ENCODE measurements at regions not wholly inside any gene's neighbourhood (a gene's known extent, or its start where the extent isn't known, plus 50 kb on each side); places are given as distances from the start of the nearest gene placed in this dataset.
"Not testable (repeated sequence)": the region's sequence is repeated elsewhere in the genome, so short reads cannot be mapped to it uniquely, and the experiment has no call there.

- DNase-seq; H3K79me2 ChIP-seq (ENCODE audit: control insufficient read depth, insufficient read depth, low read length); H4K8ac ChIP-seq (ENCODE audit: low read depth, low read length); H2AK5ac ChIP-seq (ENCODE audit: low read length); H3K4me2 ChIP-seq (ENCODE audit: low read length); H3K36me3 ChIP-seq (ENCODE audit: control insufficient read depth, insufficient read depth, low read length); H2BK5ac ChIP-seq (ENCODE audit: low read length); H3K4me3 ChIP-seq (ENCODE audit: low read length); H3K79me1 ChIP-seq (ENCODE audit: low read length); H2BK120ac ChIP-seq (ENCODE audit: low read depth, low read length); H3K23ac ChIP-seq (ENCODE audit: low read length); H4K5ac ChIP-seq (ENCODE audit: low read length); H2BK15ac ChIP-seq (replicated peaks; ENCODE audit: low read depth); H3K27ac ChIP-seq (ENCODE audit: low read depth, low read length); H3K27me3 ChIP-seq (ENCODE audit: insufficient read depth, low read length, poor library complexity); H3K18ac ChIP-seq (ENCODE audit: low read length); H3K9ac ChIP-seq (ENCODE audit: low read length); H3K4me1 ChIP-seq (ENCODE audit: control insufficient read depth, low read depth, low read length); H3K4ac ChIP-seq (ENCODE audit: low read depth, low read length); H3K56ac ChIP-seq (ENCODE audit: low read length): not testable (repeated sequence)
- no CpG with 5 or more reads among the region's 6 CpGs for WGBS (ENCODE audit: extremely low coverage, insufficient coverage, low lambda C conversion rate)
Observed at GRCh38 chr5:5831622-5832021, 409.1 kb downstream of the ICE1 start.

DNA sequence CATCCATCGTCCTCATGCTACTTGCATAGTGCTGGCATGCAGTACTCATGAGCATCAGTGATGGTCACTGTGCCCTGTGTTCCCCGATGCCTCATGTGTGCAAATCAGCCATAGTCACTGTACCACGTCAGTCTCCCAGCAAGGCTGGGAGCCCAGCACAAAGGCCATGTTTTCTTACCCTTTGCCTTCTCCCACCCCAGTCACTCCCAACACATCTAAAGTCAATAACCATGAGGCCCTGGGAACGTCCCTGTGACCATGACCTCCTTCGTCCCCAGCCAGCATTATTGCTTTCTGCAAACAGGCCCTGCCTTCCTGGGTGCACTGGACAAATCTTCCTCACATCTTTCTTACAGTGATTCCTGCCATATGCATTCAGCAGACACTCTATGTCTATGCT, 406.1 kb downstream of the ICE1 start:
- no peak overlapping the region for H3K4ac ChIP-seq (ENCODE audit: low read depth, low read length)
- no peak overlapping the region for H2BK5ac ChIP-seq (ENCODE audit: low read length)
- H4K5ac ChIP-seq (ENCODE audit: low read length) = no peak overlapping the region
- no peak overlapping the region for H2BK120ac ChIP-seq (ENCODE audit: low read depth, low read length)
- no peak overlapping the region for H3K27ac ChIP-seq (ENCODE audit: low read depth, low read length)
- no peak overlapping the region for H4K8ac ChIP-seq (ENCODE audit: low read depth, low read length)
- no peaks in the 10 kb centered on the region for H3K36me3 ChIP-seq (ENCODE audit: control insufficient read depth, insufficient read depth, low read length)
- H3K27me3 ChIP-seq (ENCODE audit: insufficient read depth, low read length, poor library complexity) = no peaks in the 10 kb centered on the region
- H3K79me1 ChIP-seq (ENCODE audit: low read length) = no peaks in the 10 kb centered on the region
- H3K4me3 ChIP-seq (ENCODE audit: low read length) = no peak overlapping the region
- no peak overlapping the region for H3K9ac ChIP-seq (ENCODE audit: low read length)
- no peak overlapping the region for H2BK15ac ChIP-seq (replicated peaks; ENCODE audit: low read depth)
- WGBS (ENCODE audit: extremely low coverage, insufficient coverage, low lambda C conversion rate) = no CpG with 5 or more reads among the region's 5 CpGs
- H3K4me2 ChIP-seq (ENCODE audit: low read length) = no peak overlapping the region
- no peak overlapping the region for H3K23ac ChIP-seq (ENCODE audit: low read length)
- H3K56ac ChIP-seq (ENCODE audit: low read length) = no peak overlapping the region
- no peak overlapping the region for H2AK5ac ChIP-seq (ENCODE audit: low read length)
- H3K79me2 ChIP-seq (ENCODE audit: control insufficient read depth, insufficient read depth, low read length) = no peaks in the 10 kb centered on the region
- H3K18ac ChIP-seq (ENCODE audit: low read length) = no peak overlapping the region
- no peak for DNase-seq
- no peaks in the 10 kb centered on the region for H3K4me1 ChIP-seq (ENCODE audit: control insufficient read depth, low read depth, low read length)

GRCh38 chr5:5826911-5827310, 404.4 kb downstream of the ICE1 start:
- Histone ChIP-seq H3K36me3 (ENCODE audit: control insufficient read depth, insufficient read depth, low read length) (no peaks in the 10 kb centered on the region), H3K27me3 (ENCODE audit: insufficient read depth, low read length, poor library complexity) (no peaks in the 10 kb centered on the region), H3K27ac (ENCODE audit: low read depth, low read length) (no peak overlapping the region), H3K56ac (ENCODE audit: low read length) (no peak overlapping the region), H3K4me1 (ENCODE audit: control insufficient read depth, low read depth, low read length) (no peaks in the 10 kb centered on the region), H3K4me2 (ENCODE audit: low read length) (no peak overlapping the region), H3K18ac (ENCODE audit: low read length) (no peak overlapping the region), H2AK5ac (ENCODE audit: low read length) (no peak overlapping the region), H2BK5ac (ENCODE audit: low read length) (no peak overlapping the region), H2BK120ac (ENCODE audit: low read depth, low read length) (no peak overlapping the region), H4K8ac (ENCODE audit: low read depth, low read length) (no peak overlapping the region), H2BK15ac (replicated peaks; ENCODE audit: low read depth) (no peak overlapping the region), H3K4ac (ENCODE audit: low read depth, low read length) (no peak overlapping the region), H3K79me1 (ENCODE audit: low read length) (no peaks in the 10 kb centered on the region), H4K5ac (ENCODE audit: low read length) (no peak overlapping the region), H3K79me2 (ENCODE audit: control insufficient read depth, insufficient read depth, low read length) (no peaks in the 10 kb centered on the region), H3K9ac (ENCODE audit: low read length) (no peak overlapping the region), H3K23ac (ENCODE audit: low read length) (no peak overlapping the region), H3K4me3 (ENCODE audit: low read length) (no peak overlapping the region)
- peak; percentile 18 for DNase-seq
- no CpG with 5 or more reads among the region's 6 CpGs for WGBS (ENCODE audit: extremely low coverage, insufficient coverage, low lambda C conversion rate)

DNA sequence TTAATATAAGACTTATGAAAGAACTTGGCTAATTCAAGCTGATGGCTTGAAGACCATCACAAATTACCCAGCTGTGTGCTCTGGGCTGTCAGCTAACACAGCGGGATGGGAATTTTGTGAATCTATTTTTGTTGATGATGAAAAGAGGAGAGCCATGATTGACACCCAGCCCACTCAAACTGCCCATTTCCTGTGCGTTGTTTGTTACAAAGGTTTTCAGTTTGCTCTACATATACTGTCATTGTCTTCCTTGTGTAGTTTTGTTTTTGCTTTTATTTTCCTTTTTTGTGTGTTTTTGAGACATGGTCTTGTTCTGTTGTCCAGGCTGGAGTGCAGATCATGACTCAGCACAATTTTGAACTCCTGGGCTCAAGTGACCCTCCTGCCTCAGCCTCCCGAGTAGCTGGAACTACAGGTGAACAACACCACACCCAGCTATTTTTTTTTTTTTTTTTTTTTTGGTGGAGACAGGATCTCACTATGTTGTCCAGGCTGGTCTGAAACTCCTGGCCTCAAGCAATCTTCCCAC, 400.3 kb downstream of the ICE1 start:
- DNase-seq = no peak
- H3K79me1 ChIP-seq (ENCODE audit: low read length) = no peaks in the 10 kb centered on the region
- no CpG with 5 or more reads among the region's 3 CpGs for WGBS (ENCODE audit: extremely low coverage, insufficient coverage, low lambda C conversion rate)
- no peak overlapping the region for H4K8ac ChIP-seq (ENCODE audit: low read depth, low read length)
- no peak overlapping the region for H3K9ac ChIP-seq (ENCODE audit: low read length)
- no peaks in the 10 kb centered on the region for H3K36me3 ChIP-seq (ENCODE audit: control insufficient read depth, insufficient read depth, low read length)
- no peak overlapping the region for H2AK5ac ChIP-seq (ENCODE audit: low read length)
- no peak overlapping the region for H3K27ac ChIP-seq (ENCODE audit: low read depth, low read length)
- no peak overlapping the region for H2BK120ac ChIP-seq (ENCODE audit: low read depth, low read length)
- no peak overlapping the region for H3K23ac ChIP-seq (ENCODE audit: low read length)
- H3K4ac ChIP-seq (ENCODE audit: low read depth, low read length) = no peak overlapping the region
- H2BK5ac ChIP-seq (ENCODE audit: low read length) = no peak overlapping the region
- H3K79me2 ChIP-seq (ENCODE audit: control insufficient read depth, insufficient read depth, low read length) = no peaks in the 10 kb centered on the region
- no peak overlapping the region for H4K5ac ChIP-seq (ENCODE audit: low read length)
- no peak overlapping the region for H3K56ac ChIP-seq (ENCODE audit: low read length)
- no peak overlapping the region for H2BK15ac ChIP-seq (replicated peaks; ENCODE audit: low read depth)
- no peaks in the 10 kb centered on the region for H3K27me3 ChIP-seq (ENCODE audit: insufficient read depth, low read length, poor library complexity)
- no peak overlapping the region for H3K18ac ChIP-seq (ENCODE audit: low read length)
- no peak overlapping the region for H3K4me2 ChIP-seq (ENCODE audit: low read length)
- H3K4me3 ChIP-seq (ENCODE audit: low read length) = no peak overlapping the region
- no peaks in the 10 kb centered on the region for H3K4me1 ChIP-seq (ENCODE audit: control insufficient read depth, low read depth, low read length)

DNA sequence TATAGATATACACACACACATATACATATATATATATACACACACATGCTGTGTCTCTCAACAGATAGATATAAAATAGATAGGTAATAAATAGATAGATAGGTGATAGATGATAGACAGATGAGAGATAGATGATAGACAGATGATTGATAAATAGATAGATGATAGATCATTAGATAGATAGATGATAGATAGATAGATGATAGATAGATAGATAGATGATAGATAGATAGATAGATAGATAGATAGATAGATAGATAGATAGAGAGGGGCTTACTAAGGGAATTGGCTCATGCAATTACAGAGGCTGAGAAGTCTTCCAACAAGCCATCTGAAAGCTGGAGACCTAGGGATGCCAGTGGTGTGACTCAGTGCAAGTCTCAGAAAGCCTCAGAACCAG, 394.5 kb downstream of the ICE1 start:
- Histone ChIP-seq H4K8ac (ENCODE audit: low read depth, low read length) (no peak overlapping the region), H3K56ac (ENCODE audit: low read length) (no peak overlapping the region), H3K9ac (ENCODE audit: low read length) (no peak overlapping the region), H3K27me3 (ENCODE audit: insufficient read depth, low read length, poor library complexity) (no peaks in the 10 kb centered on the region), H3K36me3 (ENCODE audit: control insufficient read depth, insufficient read depth, low read length) (no peaks in the 10 kb centered on the region), H3K4ac (ENCODE audit: low read depth, low read length) (no peak overlapping the region), H3K27ac (ENCODE audit: low read depth, low read length) (no peak overlapping the region), H3K79me2 (ENCODE audit: control insufficient read depth, insufficient read depth, low read length) (no peaks in the 10 kb centered on the region), H3K4me1 (ENCODE audit: control insufficient read depth, low read depth, low read length) (no peaks in the 10 kb centered on the region), H3K23ac (ENCODE audit: low read length) (no peak overlapping the region), H2AK5ac (ENCODE audit: low read length) (no peak overlapping the region), H4K5ac (ENCODE audit: low read length) (no peak overlapping the region), H2BK15ac (replicated peaks; ENCODE audit: low read depth) (no peak overlapping the region), H3K4me3 (ENCODE audit: low read length) (no peak overlapping the region), H2BK5ac (ENCODE audit: low read length) (no peak overlapping the region), H3K18ac (ENCODE audit: low read length) (no peak overlapping the region), H3K4me2 (ENCODE audit: low read length) (no peak overlapping the region), H3K79me1 (ENCODE audit: low read length) (no peaks in the 10 kb centered on the region), H2BK120ac (ENCODE audit: low read depth, low read length) (no peak overlapping the region)
- DNase-seq = no peak

DNA sequence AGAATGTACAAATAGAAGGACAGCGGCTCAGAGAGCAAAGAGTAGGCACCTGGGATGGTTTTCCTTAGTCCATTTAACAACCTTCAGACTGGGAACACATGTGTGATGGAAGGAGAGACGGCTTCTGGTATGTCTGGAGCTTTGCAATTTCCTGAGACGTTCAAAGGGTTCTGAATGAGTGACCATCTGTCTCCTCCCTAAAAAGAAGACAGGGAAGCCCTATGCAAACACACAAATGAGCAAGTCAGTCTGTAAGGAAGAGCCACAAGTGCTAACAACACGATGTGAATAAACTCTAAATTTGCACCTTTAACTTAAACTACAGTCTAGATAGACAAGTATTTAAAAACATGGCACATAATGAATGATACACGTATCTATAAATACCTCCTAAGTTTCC, 391.0 kb downstream of the ICE1 start:
- DNase-seq = no peak
- Histone ChIP-seq H3K36me3 (ENCODE audit: control insufficient read depth, insufficient read depth, low read length) (no peaks in the 10 kb centered on the region), H3K23ac (ENCODE audit: low read length) (no peak overlapping the region), H4K5ac (ENCODE audit: low read length) (no peak overlapping the region), H3K79me2 (ENCODE audit: control insufficient read depth, insufficient read depth, low read length) (no peaks in the 10 kb centered on the region), H3K27me3 (ENCODE audit: insufficient read depth, low read length, poor library complexity) (no peaks in the 10 kb centered on the region), H2AK5ac (ENCODE audit: low read length) (no peak overlapping the region), H3K4me2 (ENCODE audit: low read length) (no peak overlapping the region), H2BK5ac (ENCODE audit: low read length) (no peak overlapping the region), H3K79me1 (ENCODE audit: low read length) (no peaks in the 10 kb centered on the region), H4K8ac (ENCODE audit: low read depth, low read length) (no peak overlapping the region), H2BK15ac (replicated peaks; ENCODE audit: low read depth) (no peak overlapping the region), H2BK120ac (ENCODE audit: low read depth, low read length) (no peak overlapping the region), H3K18ac (ENCODE audit: low read length) (no peak overlapping the region), H3K56ac (ENCODE audit: low read length) (no peak overlapping the region), H3K4me1 (ENCODE audit: control insufficient read depth, low read depth, low read length) (no peaks in the 10 kb centered on the region), H3K27ac (ENCODE audit: low read depth, low read length) (no peak overlapping the region), H3K9ac (ENCODE audit: low read length) (no peak overlapping the region), H3K4ac (ENCODE audit: low read depth, low read length) (no peak overlapping the region), H3K4me3 (ENCODE audit: low read length) (no peak overlapping the region)
- no CpG with 5 or more reads among the region's 5 CpGs for whole genome bisulfite sequencing (ENCODE audit: extremely low coverage, insufficient coverage, low lambda C conversion rate)

All from mesendoderm (in vitro differentiated cells).